Hematopoietic multipotent progenitor cell treated with erythropoietin and hydrocortisone succinate and interleukin-3 and kit ligand, for 8 days (in vitro differentiated cells): ENCODE measurements at regions not wholly inside any gene's neighbourhood (a gene's known extent, or its start where the extent isn't known, plus 50 kb on each side); places are given as distances from the start of the nearest gene placed in this dataset.

ENCODE experiments used
- DNase-seq: peaks from one replicate; pipeline ENCODE4 v3.0.0-alpha.2; 2015

GRCh38 chr1:199172171-199173124, 533.6 kb downstream of the PTPRC start:
- DNase-seq, result no peak

- DNase-seq, result peak; percentile 30
These were observed 534.5 kb downstream of the PTPRC start for GRCh38 chr1:199173356-199173755.

- DNase-seq, result no peak
These were observed 535.5 kb downstream of the PTPRC start for GRCh38 chr1:199174336-199174735.

GRCh38 chr1:199176713-199177112, 537.9 kb downstream of the PTPRC start:
- no peak for DNase-seq

- no peak for DNase-seq
These were observed 538.4 kb downstream of the PTPRC start for GRCh38 chr1:199177241-199177640.

GRCh38 chr1:199178646-199179045, 539.8 kb downstream of the PTPRC start:
- DNase-seq, result no peak

- DNase-seq, result peak; percentile 21
These were observed 543.5 kb downstream of the PTPRC start for GRCh38 chr1:199182186-199182843.

GRCh38 chr1:199184180-199184579, 545.3 kb downstream of the PTPRC start:
- no peak for DNase-seq

GRCh38 chr1:199194862-199195261, 556.0 kb downstream of the PTPRC start:
- no peak for DNase-seq

GRCh38 chr1:199197695-199198094, 558.9 kb downstream of the PTPRC start:
- DNase-seq, result no peak

GRCh38 chr1:199202331-199202730, 563.5 kb downstream of the PTPRC start:
- DNase-seq, result peak; percentile 4

GRCh38 chr1:199204231-199204630, 565.4 kb downstream of the PTPRC start:
- no peak for DNase-seq

GRCh38 chr1:199205740-199206441, 567.1 kb downstream of the PTPRC start:
- DNase-seq, result no peak

GRCh38 chr1:199208847-199209246, 570.0 kb downstream of the PTPRC start:
- DNase-seq, result no peak

- no peak for DNase-seq
These were observed 579.2 kb downstream of the PTPRC start for GRCh38 chr1:199218065-199218464.

GRCh38 chr1:199218533-199218932, 579.7 kb downstream of the PTPRC start:
- no peak for DNase-seq

GRCh38 chr1:199220031-199220430, 581.2 kb downstream of the PTPRC start:
- DNase-seq, result no peak

- DNase-seq, result no peak
These were observed 582.7 kb downstream of the PTPRC start for GRCh38 chr1:199221371-199222150.

- no peak for DNase-seq
These were observed 585.1 kb downstream of the PTPRC start for GRCh38 chr1:199223936-199224335.

- no peak for DNase-seq
These were observed 587.3 kb downstream of the PTPRC start for GRCh38 chr1:199226163-199226562.

GRCh38 chr1:199242147-199242546, 603.3 kb downstream of the PTPRC start:
- DNase-seq, result no peak

- DNase-seq, result no peak
These were observed 603.8 kb downstream of the PTPRC start for GRCh38 chr1:199242601-199243000.
